GM12892 (cell line): ENCODE measurements at regions not wholly inside any gene's neighbourhood (a gene's known extent, or its start where the extent isn't known, plus 50 kb on each side); places are given as distances from the start of the nearest gene placed in this dataset.

Experiments
- DNase-seq: peaks from one replicate; pipeline ENCODE4 v3.0.0; 2011; ENCODE audit not compliant: insufficient read length
- FAIRE-seq: peaks from 2 replicates; lab custom pipeline; 2011; peaks lifted over from hg19 to GRCh38; lab: Jason Lieb, UNC
- POLR2A ChIP-seq: IDR thresholded peaks from 2 replicates; pipeline ENCODE4 v1.6.1; 2011; ENCODE audit warnings: low read depth, low read length, control low read depth
- POLR2AphosphoS5 ChIP-seq: IDR thresholded peaks from 2 replicates; pipeline ENCODE4 v1.6.1; 2011; ENCODE audit warnings: low read depth, low read length, control low read depth
- TAF1 ChIP-seq: IDR thresholded peaks from 2 replicates; pipeline ENCODE4 v1.6.1; 2011; ENCODE audit warnings: low read depth, mild to moderate bottlenecking, control low read depth, low read length, borderline replicate concordance

GRCh38 chr12:88251798-88252197 is 109.7 kb downstream of the TMTC3 start:
- FAIRE-seq: no peak
- TF ChIP-seq TAF1: no peak

GRCh38 chr12:88253371-88253978 is 111.4 kb downstream of the TMTC3 start:
- DNase-seq (no peak), FAIRE-seq (no peak)
- TF ChIP-seq POLR2AphosphoS5: no peak
- TF ChIP-seq POLR2A: no peak
- no peak for TF ChIP-seq TAF1

More at GRCh38 chr12:88251798-88252197, 109.7 kb downstream of the TMTC3 start:
- DNase-seq: no peak

- TF ChIP-seq POLR2AphosphoS5 (no peak), TAF1 (no peak)
- DNase-seq: no peak
- FAIRE-seq: no peak
These were observed 113.1 kb downstream of the TMTC3 start for GRCh38 chr12:88255224-88255623.

DNA sequence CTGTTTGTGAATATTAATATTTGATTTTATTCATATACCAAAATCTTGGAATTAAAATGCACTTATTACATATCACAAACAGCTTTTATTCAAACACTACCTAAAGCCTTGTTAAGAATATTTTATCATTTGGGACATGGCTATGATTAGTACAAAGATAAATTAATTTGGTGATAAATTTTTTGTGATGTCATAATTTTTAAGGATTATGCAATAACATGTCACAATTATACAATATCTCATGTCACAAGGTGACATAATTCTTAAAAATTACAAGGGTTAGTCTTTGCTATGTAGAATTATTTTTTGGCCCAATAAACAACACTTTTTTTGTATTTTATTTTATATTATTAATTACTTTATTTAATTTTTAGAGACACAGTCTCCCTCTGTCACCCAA is 113.7 kb downstream of the TMTC3 start:
- TF ChIP-seq POLR2AphosphoS5 (no peak), POLR2A (no peak), TAF1 (no peak)
- DNase-seq: no peak
- no peak for FAIRE-seq

DNA sequence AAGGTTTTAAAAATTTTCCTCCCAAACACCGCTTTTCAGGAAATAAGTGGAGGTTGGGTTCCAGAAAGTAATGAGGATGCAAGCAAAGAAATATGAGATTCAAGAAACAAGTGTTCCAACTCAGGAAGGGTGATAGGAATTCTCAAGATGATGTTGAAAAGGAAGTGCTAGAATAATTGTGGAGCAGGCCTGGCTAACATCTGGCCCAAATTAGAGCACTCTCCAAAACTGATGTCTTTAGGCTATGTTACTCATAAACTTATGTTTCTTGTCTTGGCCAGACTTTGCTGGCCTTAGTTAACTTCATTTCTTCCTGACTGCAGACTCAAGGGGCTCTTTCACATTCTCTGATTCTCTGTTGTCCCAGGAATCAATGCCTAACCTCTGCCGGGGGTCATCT is 116.3 kb downstream of the TMTC3 start:
- FAIRE-seq (no peak), DNase-seq (no peak)
- no peak for TF ChIP-seq POLR2A
- TF ChIP-seq POLR2AphosphoS5: no peak
- TF ChIP-seq TAF1: no peak

DNA sequence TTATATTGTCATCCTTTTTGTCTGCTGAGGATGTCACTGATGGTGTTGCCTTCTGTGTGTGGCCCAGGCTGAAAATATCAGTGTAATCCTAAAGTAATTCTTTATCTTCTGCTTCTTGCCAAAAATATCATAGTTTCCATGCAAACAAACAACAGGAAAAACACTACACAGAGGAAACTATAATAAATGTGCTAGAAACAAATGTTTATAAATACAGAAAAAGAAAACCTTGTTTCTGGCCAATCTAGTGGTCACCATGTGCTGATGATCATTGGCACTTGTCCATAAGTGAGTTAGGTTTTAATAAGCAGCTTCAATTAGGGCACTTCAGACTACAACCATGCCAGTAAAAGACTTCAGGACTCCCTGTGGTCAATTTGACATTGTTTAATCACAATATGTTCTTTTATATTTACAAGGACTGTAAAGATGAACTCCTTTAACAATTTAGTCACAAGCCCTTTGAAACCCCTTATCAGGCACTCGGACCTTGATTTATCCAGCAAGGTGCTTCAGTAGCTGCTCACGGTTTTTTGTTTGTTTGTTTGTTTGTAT is 124.8 kb downstream of the TMTC3 start:
- no peak for TF ChIP-seq POLR2AphosphoS5
- TF ChIP-seq TAF1: no peak
- TF ChIP-seq POLR2A: no peak
- DNase-seq: no peak
- FAIRE-seq: no peak

DNA sequence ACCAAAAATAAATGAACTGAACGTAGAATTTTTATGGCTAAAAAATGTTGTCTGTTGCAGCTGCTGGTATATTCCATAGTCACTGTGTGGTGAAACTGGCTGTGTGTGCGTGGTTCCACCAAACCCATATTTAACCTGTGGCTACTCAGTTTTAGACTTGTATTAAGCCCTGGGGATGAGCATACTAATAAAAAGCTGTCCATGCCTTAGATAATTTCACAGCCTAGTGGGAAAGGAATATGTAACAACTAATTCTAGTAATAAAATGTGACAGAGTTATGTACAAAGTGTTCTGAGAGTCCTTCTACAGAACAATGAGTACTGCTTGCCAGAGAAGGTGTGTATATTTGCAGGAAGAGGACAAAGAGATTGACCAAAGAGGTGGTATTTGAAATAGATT is 125.5 kb downstream of the TMTC3 start:
- FAIRE-seq (no peak), DNase-seq (no peak)
- TF ChIP-seq POLR2AphosphoS5 (no peak), POLR2A (no peak), TAF1 (no peak)

- TF ChIP-seq POLR2A (no peak), POLR2AphosphoS5 (no peak), TAF1 (no peak)
- DNase-seq (no peak), FAIRE-seq (no peak)
These were observed 130.3 kb downstream of the TMTC3 start for GRCh38 chr12:88272456-88272855.

GRCh38 chr12:88273450-88273849 is 131.3 kb downstream of the TMTC3 start:
- TF ChIP-seq POLR2AphosphoS5 (no peak), POLR2A (no peak), TAF1 (no peak)
- DNase-seq: no peak
- no peak for FAIRE-seq

DNA sequence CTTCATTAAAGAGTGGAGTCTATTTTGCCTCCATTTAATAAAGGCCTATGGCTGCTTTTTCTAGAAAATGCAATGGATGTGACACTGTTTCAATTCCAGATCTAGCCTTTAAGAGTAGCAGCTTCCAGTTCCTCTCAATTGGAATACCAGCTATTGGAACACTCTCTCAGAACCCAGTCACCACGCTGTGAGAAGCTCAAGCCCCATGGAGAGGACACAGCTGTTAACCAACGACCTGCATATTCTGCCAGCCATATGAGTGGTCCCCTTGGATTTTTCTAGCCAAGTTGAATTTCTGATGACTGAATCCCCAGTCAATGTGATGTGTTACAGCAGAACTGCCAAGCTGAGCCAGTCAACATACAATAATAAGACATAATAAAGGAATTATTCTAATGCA is 131.8 kb downstream of the TMTC3 start:
- FAIRE-seq (no peak), DNase-seq (no peak)
- TF ChIP-seq POLR2AphosphoS5 (no peak), TAF1 (no peak), POLR2A (no peak)

DNA sequence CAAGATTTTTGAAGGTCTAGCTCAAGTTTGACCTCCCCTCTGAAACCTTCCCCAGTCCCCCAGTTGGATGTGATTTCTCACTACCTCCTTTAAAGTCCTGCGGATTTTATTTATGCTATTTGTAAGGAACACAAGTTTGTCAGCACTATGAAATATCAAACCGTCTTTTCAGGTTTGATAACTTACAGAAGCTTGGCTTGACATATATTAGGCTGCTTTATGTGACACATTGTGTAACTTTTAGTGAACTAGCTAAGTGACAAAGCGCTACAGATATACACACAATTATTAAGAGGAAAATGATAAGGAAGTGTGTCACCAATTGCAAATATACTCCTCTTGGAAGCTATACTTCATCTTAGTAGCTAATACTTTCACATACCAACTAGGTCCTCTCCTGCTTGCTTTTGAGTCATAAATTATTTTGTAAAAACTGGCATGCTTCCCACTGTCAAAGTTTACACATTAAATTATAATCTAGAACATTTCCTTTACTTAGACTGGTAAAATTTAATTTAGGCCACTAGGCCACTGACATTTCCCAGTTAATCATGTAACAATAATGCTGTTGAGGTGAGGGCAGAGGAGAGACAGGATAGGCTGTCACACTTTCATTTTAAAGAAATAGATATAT is 149.5 kb downstream of the TMTC3 start:
- TF ChIP-seq POLR2A: no peak
- TF ChIP-seq TAF1: no peak
- no peak for TF ChIP-seq POLR2AphosphoS5
- DNase-seq (no peak), FAIRE-seq (no peak)

DNA sequence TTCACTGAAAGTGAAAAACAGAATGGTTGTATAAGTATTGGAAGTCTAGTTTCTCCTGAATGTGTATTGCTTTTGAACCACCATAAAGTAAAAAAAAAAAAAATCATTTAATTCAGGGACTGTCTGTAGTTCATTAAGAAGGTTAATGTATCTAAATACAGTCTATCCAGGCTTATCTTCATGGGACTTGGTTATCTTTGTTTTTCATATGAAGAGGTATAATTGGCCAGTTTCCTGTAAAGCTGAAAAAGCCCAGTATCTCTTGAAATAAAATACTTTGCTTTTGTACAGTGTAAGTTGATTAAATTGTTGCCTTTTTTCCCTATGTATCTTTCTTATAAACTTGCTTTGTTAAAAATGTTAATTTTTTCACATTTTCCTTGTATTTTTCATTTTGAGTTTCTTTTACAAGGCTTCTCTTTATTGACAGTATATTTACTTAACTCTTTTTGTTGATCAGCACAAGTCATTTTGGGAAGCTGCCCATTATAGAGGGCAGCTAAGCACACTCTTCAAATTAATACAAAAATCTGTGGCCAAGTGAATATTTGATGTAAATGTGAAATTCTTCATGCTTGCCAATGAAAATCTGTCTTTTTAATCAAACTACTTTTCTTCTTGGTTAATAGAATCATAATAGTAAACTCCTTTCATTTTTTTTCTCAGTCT is 156.0 kb downstream of the TMTC3 start:
- no peak for FAIRE-seq
- TF ChIP-seq POLR2AphosphoS5 (no peak), POLR2A (no peak), TAF1 (no peak)
- DNase-seq: no peak

GRCh38 chr12:88298761-88299242 is 156.7 kb downstream of the TMTC3 start:
- TF ChIP-seq POLR2A: no peak
- TF ChIP-seq TAF1: no peak
- no peak for DNase-seq
- FAIRE-seq: peak; percentile 53
